ENCODE measurements at regions not wholly inside any gene's neighbourhood (a gene's known extent, or its start where the extent isn't known, plus 50 kb on each side); places are given as distances from the start of the nearest gene placed in this dataset.
"Not testable (repeated sequence)": the region's sequence is repeated elsewhere in the genome, so short reads cannot be mapped to it uniquely, and the experiment has no call there.

DNA sequence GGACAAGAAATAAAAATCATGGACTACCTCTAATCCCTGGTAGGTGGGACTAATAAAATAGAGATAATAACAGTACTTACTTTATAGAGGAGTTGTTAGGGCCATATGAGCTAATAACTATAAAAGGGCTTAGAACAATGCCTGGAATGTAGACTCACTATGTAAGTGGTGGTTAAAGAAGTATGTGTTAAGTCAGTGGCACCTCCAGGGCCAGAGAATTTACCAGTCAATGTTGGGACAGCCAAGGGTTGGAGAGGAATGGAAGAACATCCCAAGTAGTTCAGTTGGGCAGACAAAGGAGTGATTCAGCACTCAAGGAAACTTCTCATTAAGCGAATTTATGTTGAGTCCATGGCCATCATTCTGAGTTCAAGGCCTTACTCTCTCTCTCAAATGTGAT is 116.8 kb downstream of the OTOR start:
- no peak for DNase-seq

DNA sequence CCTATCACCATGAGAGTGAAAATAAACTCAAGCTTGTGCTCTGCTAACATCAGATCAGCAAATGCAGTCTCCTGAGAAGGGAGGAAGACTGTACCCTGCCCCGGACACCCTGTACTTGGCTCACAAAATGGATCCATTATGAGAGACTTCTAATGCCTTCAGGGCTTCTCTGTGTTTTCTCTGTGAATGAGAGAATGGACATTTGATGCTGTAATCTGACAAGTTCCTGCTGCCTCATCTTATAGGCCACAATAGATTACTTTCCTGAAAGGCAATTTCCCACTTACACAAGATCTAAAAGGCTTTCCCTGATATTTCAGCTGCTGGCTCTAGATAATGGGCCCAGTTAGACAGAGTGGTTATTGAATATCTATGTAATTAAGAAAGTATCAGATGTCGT is 117.2 kb downstream of the OTOR start:
- DNase-seq, result no peak

DNA sequence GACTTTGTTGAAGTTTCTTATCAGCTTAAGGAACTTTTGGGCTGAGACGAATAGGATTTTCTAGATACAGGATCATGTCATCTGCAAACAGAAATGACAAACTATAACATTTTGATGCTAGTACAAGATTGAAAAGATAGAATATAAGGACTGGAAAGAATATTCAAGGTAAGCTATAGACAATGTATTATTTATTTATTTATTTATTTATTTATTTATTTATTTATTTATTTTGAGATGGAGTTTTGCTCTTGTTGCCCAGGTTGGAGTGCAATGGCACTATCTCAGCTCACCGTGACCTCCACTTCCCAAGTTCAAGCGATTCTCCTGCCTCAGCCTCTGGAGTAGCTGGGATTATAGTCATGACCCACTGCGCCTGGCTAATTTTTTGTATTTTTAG is 125.0 kb downstream of the OTOR start:
- not testable (repeated sequence) for DNase-seq

- no peak for DNase-seq
Observed at GRCh38 chr20:16877053-16877554, 128.9 kb downstream of the OTOR start.

DNA sequence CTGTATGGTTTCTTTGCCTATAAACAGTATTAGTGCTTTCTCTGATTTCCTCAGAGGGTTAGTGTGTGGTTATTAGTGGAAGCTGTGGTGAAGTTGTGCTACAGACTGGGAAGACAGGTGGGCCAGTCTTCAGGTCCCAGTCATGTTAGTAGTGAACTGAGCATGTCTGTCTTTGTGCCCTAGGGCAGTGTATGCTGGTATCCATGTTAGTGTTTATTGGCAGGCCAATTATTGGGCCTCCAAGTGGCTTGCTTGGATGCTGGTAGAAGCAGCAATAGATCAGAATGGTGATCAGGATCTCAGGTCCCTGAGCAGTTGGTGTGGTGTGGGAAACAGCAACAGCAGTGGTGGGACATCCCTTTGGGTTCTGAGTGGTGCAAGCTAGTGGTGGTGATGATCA is 137.6 kb downstream of the OTOR start:
- no peak for DNase-seq

DNA sequence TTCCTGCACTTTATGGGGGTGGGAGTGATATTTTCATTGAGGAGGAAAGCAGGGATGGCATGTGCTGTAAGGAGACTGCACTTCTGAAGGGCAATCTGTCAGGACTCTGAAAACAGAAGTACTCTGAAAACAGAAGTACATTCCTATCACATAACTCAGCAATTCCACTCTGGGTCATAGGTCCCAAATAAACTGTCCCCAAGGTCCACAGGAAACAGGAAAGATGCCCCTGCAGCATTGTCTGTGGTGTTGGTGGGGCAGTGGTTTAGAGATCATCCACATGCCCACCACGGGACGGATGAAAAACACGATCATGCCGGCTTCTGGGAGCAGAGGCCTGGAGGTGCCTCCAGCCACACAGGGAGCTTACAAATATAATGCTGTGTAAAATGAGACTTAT is 150.3 kb downstream of the OTOR start:
- no peak for DNase-seq

DNA sequence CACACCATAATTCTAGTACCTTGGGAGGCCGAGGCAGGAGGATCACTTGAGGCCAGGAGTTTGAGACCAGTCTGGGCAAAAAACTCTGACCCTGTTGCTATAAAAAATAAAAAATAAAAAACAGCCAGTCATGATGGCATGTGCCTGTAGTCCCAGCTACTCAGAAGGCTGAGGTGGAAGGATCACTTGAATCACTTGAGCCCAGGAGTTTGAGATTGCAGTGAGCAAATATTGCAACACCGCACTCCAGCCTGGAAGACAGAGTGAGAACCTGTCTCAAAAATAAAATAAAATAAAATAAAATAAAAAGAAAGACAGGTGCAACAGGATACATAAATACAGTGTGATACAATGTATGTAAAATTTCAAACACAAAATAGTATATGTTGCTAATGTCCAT is 154.5 kb downstream of the OTOR start:
- no peak for DNase-seq

DNA sequence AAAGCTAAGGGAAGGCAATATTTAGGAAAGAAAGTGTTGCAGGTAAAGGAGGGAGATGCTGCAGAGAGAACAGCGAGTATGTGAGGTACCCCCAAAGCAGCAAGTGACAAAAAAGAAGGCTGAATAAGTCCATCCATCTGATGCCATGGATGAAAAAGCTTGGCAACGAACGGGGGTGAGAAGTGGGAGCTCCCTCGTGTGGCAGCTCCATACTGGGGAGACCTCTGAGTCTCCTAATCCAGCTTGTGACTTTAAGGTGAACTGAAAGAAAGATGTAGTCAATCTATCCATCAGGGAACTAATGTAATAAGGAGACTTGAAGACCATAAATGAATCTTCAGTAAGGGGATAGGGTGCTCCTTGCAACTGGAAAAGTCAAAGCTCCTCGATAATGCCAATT is 156.6 kb downstream of the OTOR start:
- DNase-seq, result no peak

DNA sequence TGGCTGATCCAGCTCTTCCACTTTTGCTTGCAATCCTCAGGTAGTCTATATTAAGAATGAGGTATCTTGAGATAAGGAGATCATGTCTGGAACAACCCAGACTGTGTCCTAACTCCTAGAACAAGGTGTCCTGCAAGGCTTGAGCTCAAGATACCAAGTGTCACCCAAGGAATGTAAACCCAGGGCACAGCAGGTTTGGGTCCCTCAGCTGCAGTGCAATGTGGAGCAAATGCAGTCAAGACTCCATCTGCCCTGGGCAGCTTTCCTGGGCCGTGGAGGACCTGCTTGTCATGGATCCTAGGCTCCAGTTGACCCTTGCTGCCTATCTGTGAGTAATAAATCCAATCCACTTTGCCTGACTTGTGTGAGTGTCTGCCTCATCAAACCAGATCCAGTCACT is 166.1 kb downstream of the OTOR start:
- DNase-seq, result no peak

- no peak for DNase-seq
Observed at GRCh38 chr20:16916165-16916564, 168.0 kb downstream of the OTOR start.

DNA sequence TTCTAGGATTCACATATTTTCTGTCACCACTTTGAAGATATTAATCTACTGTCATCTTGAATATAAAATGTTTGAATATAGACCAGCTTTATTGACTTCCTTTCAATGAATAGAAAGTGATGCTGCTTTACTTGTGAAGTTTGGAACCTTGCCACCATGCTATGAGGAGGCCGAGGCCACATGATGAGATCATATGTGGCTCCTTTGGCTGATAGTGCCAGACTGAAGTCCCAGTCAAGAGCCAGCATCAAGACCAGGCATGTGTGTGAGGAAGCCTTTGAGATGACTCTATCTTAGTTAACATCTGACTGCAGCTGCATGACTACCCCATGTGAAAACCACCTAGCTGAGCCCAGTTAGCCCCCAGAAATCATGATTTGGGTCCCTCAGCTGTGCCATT is 169.5 kb downstream of the OTOR start:
- DNase-seq, result no peak

DNA sequence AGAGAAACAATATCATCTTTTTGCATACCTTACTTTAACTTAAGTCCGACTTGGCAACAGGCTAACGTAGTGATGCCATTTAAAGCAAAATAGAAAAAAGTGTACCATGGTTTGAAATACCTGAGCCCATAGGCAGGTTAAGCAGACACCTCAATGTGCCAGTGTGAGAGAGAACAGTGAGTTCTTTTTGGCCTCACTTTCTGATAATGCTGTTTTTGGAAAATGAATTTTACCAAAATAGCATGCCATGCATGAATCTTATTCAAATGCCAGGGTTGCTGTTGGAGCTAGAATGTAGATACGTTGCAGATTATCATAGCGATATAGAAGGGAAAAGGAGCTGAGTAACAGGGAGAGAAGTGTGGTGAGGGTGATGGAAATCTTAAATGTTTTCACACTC is 170.2 kb downstream of the OTOR start:
- no peak for DNase-seq

GRCh38 chr20:16919841-16920240 is 171.7 kb downstream of the OTOR start:
- no peak for DNase-seq

DNA sequence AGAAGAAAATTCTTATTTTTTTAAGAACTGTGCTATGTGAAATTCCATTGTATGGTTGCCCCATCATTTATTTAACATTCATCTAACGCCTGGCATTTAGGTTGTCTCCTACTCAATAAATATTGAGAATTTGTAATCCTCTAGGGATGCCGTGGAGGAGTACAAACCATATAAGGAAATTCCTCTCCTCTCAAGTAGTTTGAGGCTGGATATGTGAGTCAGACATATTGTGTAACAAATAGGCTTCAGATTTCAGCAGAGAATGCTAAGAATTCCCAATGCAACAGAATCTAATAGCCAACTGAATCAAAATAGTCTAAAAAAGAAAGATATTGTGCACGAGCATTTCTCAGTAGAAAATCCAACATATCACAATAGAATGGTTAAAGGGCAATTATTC is 174.7 kb downstream of the OTOR start:
- DNase-seq, result no peak

DNA sequence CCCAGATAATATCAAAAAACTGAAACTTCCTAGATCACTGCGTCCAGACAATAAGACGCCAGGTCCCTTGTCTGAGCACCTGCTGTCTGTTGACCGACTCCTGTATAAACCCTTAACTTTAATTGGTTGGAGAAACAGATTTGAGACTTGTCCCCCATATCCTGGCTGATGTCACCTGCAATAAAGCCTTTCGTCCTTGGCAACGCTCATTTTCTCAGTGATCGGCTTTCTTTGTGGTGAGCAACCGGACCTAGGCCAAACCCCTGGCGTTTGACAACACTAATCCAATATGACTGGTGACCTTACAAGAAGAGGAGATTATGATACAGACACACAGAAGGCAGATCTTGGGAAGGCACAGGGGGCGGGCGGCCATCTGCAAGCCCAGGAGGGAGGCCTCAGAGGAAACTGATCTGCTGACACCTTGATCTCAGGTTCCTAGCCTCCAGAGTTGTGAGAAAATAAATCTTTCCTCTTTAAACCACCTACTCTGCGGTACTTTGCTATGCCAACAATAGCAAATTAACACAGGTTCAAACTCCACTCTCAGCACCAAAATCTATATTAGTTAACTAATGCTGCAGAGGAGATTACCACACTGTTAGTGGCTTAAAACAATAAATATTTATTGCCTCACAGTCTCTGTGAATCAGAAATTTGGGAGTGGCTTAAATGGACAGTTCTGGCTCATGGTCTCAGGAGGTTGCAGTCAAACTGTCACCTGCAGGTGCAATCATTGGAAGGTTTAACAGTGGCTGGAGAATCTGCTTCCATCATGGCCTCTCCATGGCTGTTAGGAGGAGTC is 178.7 kb downstream of the OTOR start:
- DNase-seq, result peak; percentile 18

DNA sequence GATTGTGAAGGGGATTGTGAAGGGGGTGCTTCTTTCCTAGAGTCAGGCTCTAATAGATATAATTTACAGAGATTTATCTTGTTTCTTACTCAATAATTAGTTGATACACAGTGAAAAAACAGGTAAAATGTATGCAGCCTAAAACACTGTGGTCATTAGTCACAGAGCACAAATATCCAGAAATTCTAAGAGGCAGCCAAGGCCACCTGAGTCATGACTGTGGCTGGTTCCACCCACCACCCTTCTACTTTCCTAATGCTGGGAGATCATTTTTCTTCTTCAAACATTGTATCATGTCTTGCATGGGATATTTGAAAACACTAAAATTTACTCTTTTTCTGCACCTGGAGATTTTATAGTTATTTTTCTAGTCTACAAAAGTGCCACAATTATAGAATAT is 181.6 kb downstream of the OTOR start:
- DNase-seq, result no peak

DNA sequence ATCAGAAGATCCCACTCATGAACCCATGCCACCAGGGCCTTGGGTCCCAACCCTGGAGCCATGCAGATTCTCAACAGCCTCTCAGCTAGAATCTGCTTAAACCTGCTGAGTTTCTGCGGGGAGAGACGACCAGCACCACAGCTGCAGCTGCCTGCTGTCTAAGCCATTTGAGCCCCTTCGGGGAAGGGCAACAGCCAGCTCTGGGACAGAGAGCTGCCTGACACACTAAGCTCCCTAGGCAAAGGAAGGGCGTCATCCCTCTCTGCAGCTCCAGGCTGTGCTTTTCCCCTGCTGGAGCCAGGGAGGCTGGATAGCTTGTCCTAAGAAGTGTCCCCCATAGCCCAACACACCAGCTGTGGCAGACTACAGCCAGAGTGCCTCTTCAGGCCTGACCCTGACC is 182.5 kb downstream of the OTOR start:
- DNase-seq, result no peak

DNA sequence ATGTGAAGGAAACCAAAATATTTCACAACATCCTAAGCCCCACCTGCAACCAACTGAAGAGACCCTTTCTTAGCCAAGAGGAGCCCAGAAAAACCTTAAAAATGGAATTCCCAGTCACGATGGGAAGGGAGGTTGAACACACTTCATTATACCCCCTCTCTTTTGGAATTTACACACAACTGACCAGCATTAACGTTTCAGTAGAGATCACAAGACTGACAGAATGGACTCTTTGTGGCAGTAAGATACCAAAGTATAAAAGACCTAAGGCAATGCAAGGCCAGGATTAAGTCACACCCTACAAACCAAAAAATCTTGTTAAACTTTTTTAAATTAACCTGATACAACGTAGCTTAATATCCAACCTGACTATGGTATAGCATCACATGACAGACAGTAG is 190.9 kb downstream of the OTOR start:
- no peak for DNase-seq

DNA sequence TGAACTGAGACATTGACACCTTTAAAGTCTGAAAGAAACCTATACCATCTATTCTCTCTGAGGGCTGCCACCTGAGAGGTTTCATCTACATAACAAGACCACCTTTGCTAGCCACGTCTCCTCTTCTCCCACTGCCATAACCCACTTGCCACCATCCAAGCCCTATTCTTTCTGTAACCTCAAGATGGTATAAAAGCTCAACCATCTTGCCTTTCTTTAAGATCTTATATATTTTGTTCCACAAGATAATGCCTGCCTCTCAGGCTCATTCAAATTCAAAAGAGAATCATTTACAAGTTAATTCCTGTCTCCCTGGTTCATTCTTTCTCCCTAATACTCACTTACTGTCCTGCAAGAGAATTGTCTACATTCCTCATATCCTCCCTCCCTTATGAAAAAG is 192.5 kb downstream of the OTOR start:
- DNase-seq, result no peak

DNA sequence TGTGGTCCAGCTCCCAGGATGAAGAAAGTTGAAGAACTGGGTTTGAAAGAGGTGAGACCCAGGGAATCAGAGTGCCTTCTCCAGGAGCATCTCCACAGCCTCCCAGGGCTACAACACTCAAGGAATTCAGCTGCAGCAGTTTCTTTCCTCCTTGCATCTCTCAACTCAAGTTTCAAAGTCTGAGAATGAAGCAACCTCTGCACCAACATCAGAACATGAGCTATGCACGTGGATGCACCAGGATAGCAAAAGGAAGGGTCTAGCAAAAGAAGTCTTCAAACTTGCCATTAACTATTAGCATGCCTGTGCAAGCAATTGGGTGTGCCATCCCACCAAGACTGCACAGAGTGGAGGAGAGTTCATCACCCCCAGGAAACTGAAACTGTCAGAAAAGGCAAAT is 193.9 kb downstream of the OTOR start:
- DNase-seq, result no peak

- no peak for DNase-seq
Observed at GRCh38 chr20:16942756-16943155, 194.6 kb downstream of the OTOR start.

DNA sequence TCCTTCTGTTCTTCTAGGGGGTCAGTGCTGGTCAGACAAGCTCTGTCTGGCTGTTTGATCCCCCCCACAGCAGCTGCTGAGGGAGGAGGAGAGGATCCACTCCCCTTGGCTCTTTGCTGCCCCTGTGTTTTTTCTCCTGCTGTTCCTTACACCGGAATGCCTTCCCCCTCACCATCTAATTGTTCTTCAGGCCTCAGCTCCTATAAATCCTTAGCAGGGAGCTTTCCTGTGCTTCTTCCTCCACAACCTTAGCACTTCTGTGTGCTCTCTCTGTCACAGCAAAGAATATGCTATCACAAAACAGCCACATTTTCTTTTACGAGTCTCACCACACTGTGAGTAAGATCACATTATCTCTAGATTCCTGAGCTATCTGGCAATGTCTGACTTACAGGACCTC is 196.6 kb downstream of the OTOR start:
- DNase-seq, result no peak

- no peak for DNase-seq
Observed at GRCh38 chr20:16945619-16946018, 197.5 kb downstream of the OTOR start.

DNA sequence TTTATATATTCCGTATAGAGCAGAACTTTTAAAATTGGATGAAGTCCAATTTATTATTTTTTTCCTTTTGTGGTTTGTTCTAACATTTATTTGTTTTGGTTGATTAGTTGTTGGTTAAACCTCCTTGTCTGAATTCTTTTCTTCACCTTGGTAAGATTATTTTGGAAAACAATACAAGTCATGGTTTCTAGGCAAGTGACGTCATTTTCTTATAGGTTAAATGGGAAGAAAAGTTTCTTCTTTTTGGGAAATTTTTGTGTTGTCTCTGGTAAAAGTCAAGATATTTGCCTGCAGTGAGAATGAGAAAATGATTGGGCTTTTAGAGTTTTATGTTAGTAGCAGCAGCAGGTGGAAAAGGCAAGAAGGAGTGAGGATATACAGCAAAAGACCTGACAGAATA is 197.9 kb downstream of the OTOR start:
- DNase-seq, result no peak

GRCh38 chr20:16947479-16947878 is 199.3 kb downstream of the OTOR start:
- DNase-seq, result no peak
